Smooth muscle cell (in vitro differentiated cells): ENCODE measurements at regions not wholly inside any gene's neighbourhood (a gene's known extent, or its start where the extent isn't known, plus 50 kb on each side); places are given as distances from the start of the nearest gene placed in this dataset.

Source experiments
- DNase-seq: peaks from one replicate; lab custom pipeline; 2025; ENCODE audit not compliant: unreplicated experiment; lab: John Stamatoyannopoulos, UW
- H2AFZ ChIP-seq: fragments of 200-600 bp; sonication (generic); 2 replicates; pipeline ENCODE4 v1.6.0; 2016; ENCODE audit warnings: antibody characterized with exemption, low read depth, mild to moderate bottlenecking
- H3F3A ChIP-seq: fragments of 200-600 bp; sonication (generic); 2 replicates; pipeline ENCODE4 v1.6.0; 2017; ENCODE audit warnings: antibody characterized with exemption, low read depth
- H3K27ac ChIP-seq: fragments of 200-600 bp; sonication (generic); 2 replicates; pipeline ENCODE4 v1.5.1; 2016; ENCODE audit warnings: low read depth, mild to moderate bottlenecking
- H3K27me3 ChIP-seq: fragments of 200-600 bp; sonication (generic); 2 replicates; pipeline ENCODE4 v1.6.1; 2016; ENCODE audit warnings: low read depth, mild to moderate bottlenecking
- H3K36me3 ChIP-seq: fragments of 200-600 bp; sonication (generic); 2 replicates; pipeline ENCODE4 v1.5.1; 2016; ENCODE audit warnings: low read depth
- H3K4me1 ChIP-seq: fragments of 200-600 bp; sonication (generic); 2 replicates; pipeline ENCODE4 v1.5.1; 2016; ENCODE audit warnings: low read depth
- H3K4me2 ChIP-seq: fragments of 200-600 bp; sonication (generic); 2 replicates; pipeline ENCODE4 v1.6.0; 2016; ENCODE audit warnings: mild to moderate bottlenecking
- H3K4me3 ChIP-seq: fragments of 200-600 bp; sonication (generic); 2 replicates; pipeline ENCODE4 v1.5.1; 2016; ENCODE audit warnings: mild to moderate bottlenecking
- H3K79me2 ChIP-seq: fragments of 200-600 bp; sonication (generic); 2 replicates; pipeline ENCODE4 v1.6.0; 2016; ENCODE audit warnings: low read depth, mild to moderate bottlenecking
- H3K9ac ChIP-seq: fragments of 200-600 bp; sonication (generic); 2 replicates; pipeline ENCODE4 v1.6.0; 2016; ENCODE audit warnings: low read depth
- H3K9me3 ChIP-seq: fragments of 200-600 bp; sonication (generic); replicated peaks from 2 replicates; pipeline ENCODE4 v1.5.1; 2016; ENCODE audit warnings: low read depth
- H4K20me1 ChIP-seq: fragments of 200-600 bp; sonication (generic); 2 replicates; pipeline ENCODE4 v1.6.0; 2016; ENCODE audit warnings: low read depth
- WGBS: methylation state at CpG from one replicate; pipeline ENCODE4 v1.1.7; 2016; ENCODE audit warnings: low lambda C conversion rate; 5-methylcytosine and 5-hydroxymethylcytosine counted together
- TF ChIP-seq, protein P1 (sequence below): fragments of 200-600 bp; sonication (generic); IDR thresholded peaks from 2 replicates; pipeline ENCODE4 v1.5.1; 2017; ENCODE audit warnings: borderline replicate concordance, mild to moderate bottlenecking, antibody characterized with exemption; ENCODE audit not compliant: insufficient read depth, poor library complexity, severe bottlenecking

DNA sequence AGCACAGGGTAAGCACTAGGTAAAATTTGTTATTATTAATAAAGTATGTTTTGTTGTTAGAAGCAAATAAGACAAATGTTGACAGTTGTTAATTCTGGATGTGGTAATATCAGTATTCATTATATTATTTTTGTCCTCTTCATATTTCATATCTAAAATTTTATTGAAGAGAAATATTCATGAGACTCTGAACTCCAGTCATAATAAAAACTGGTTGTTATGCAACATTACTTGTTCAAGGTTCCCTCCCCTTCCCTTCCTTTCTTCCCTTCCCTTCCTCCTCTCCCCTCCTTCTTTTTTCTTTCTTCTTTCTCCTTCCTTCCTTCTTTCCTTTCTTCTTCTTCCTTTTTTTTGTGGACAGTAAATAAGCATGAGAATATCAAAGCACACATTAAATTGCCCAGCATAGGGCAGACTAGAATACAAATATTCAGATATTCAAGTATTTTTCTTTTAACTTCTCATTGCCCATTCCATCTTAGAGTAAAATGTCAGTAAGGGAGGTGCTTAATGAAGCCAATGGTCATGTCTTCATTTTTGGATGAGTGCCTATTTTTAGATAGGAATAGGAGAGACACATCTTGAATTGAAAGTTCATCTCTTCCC is 245.0 kb downstream of the INHBA start:
- Histone ChIP-seq H3K4me2 (no peak overlapping the region), H3K27me3 (no peaks in the 10 kb centered on the region), H3K4me1 (no peaks in the 10 kb centered on the region), H3K4me3 (no peak overlapping the region), H3F3A (no peaks in the 10 kb centered on the region), H3K9me3 (no peaks in the 10 kb centered on the region), H2AFZ (no peak overlapping the region), H3K9ac (no peak overlapping the region), H3K36me3 (no peaks in the 10 kb centered on the region), H4K20me1 (no peaks in the 10 kb centered on the region), H3K79me2 (no peaks in the 10 kb centered on the region), H3K27ac (no peak overlapping the region)
- TF ChIP-seq, protein P1, sequence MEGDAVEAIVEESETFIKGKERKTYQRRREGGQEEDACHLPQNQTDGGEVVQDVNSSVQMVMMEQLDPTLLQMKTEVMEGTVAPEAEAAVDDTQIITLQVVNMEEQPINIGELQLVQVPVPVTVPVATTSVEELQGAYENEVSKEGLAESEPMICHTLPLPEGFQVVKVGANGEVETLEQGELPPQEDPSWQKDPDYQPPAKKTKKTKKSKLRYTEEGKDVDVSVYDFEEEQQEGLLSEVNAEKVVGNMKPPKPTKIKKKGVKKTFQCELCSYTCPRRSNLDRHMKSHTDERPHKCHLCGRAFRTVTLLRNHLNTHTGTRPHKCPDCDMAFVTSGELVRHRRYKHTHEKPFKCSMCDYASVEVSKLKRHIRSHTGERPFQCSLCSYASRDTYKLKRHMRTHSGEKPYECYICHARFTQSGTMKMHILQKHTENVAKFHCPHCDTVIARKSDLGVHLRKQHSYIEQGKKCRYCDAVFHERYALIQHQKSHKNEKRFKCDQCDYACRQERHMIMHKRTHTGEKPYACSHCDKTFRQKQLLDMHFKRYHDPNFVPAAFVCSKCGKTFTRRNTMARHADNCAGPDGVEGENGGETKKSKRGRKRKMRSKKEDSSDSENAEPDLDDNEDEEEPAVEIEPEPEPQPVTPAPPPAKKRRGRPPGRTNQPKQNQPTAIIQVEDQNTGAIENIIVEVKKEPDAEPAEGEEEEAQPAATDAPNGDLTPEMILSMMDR = no peak
- DNase-seq = no peak

DNA sequence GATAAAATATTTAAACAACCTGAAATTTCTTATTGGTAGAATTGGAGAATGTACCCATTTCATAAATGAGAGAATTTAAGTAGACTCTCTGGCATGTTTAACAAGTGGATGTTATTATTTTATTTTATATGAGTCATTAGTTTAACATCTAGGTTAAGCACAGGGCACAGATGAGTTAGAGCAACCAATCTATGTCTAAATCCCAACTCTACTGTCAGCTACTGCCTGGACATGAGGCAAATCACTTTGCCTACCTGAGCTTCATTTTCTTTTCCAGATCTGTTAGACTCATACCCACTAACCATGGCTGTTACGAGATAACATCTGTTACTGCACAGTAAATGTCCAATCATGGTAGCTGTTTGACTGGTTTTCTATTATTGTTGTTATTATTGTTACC is 251.1 kb downstream of the INHBA start:
- WGBS = 88% methylated on average over 1 of the region's 1 CpG
- H3K27me3 ChIP-seq = no peaks in the 10 kb centered on the region
- no peak overlapping the region for H2AFZ ChIP-seq
- no peaks in the 10 kb centered on the region for H4K20me1 ChIP-seq
- peaks cover under 1% of the 10 kb centered on the region for H3K4me1 ChIP-seq
- DNase-seq = no peak
- H3K79me2 ChIP-seq = no peaks in the 10 kb centered on the region
- no peaks in the 10 kb centered on the region for H3K9me3 ChIP-seq
- no peaks in the 10 kb centered on the region for H3K36me3 ChIP-seq
- no peak overlapping the region for H3K4me2 ChIP-seq
- H3K4me3 ChIP-seq = no peak overlapping the region
- H3K9ac ChIP-seq = no peak overlapping the region
- H3K27ac ChIP-seq = no peak overlapping the region
- TF ChIP-seq, protein P1 = no peak
- H3F3A ChIP-seq = peaks cover 5% of the 10 kb centered on the region

DNA sequence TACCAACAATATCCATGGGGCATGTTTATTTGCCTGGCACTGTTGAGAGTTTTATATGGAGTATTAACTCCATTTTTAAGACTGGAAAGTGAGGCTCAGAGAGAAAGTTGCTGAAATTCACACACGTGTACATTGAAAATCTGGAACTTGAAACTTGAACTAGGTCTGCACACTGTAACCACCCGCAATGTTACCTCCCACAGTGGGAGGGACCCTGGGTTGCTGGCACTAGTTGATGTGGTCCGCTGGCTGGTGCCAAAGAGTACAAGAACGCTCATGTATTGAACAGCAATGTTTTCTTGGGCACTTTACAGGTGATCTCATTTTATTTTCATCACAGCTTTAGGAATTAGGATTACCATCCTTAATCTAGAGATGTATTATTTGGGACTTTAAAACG is 253.2 kb downstream of the INHBA start:
- H3K79me2 ChIP-seq = no peaks in the 10 kb centered on the region
- no peaks in the 10 kb centered on the region for H4K20me1 ChIP-seq
- H3K27ac ChIP-seq = no peak overlapping the region
- H3K4me2 ChIP-seq = no peak overlapping the region
- no peaks in the 10 kb centered on the region for H3K9me3 ChIP-seq
- no peaks in the 10 kb centered on the region for H3K27me3 ChIP-seq
- TF ChIP-seq, protein P1 = no peak
- 93% methylated on average over 5 of the region's 5 CpGs for WGBS
- no peak overlapping the region for H3K4me3 ChIP-seq
- peaks cover 19% of the 10 kb centered on the region for H3F3A ChIP-seq
- no peaks in the 10 kb centered on the region for H3K36me3 ChIP-seq
- peaks cover 17% of the 10 kb centered on the region for H3K4me1 ChIP-seq
- no peak for DNase-seq
- H3K9ac ChIP-seq = no peak overlapping the region
- H2AFZ ChIP-seq = no peak overlapping the region

DNA sequence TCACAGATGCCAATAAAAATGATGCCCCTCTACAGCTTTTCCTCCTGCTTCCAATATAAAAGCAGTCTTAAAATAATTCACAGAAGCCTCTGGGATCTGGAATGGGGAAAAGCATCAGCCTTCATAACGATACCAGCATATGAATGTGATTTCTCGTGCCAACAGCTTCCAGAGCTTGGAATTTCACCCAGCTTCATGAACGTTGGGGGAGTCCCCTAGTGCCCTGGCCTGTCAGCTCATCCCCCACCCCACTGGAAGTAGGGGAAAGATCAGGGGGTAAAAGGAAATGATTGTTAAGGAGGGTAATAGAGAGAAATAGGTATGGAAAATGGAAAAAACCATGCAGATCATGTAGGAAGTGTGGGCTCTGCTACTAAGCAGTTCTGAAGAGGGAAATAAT is 253.6 kb downstream of the INHBA start:
- Histone ChIP-seq H3K4me3 (no peak overlapping the region), H3F3A (peaks cover 19% of the 10 kb centered on the region), H3K27me3 (no peaks in the 10 kb centered on the region), H3K4me2 (no peak overlapping the region), H3K79me2 (no peaks in the 10 kb centered on the region), H3K36me3 (no peaks in the 10 kb centered on the region), H2AFZ (no peak overlapping the region), H3K9ac (no peak overlapping the region), H3K27ac (no peak overlapping the region), H3K9me3 (no peaks in the 10 kb centered on the region), H4K20me1 (no peaks in the 10 kb centered on the region), H3K4me1 (peaks cover 17% of the 10 kb centered on the region)
- 95% methylated on average over 3 of the region's 3 CpGs for WGBS
- no peak for DNase-seq
- TF ChIP-seq, protein P1 = no peak
